Sigmoid colon (tissue), 4 donors: ENCODE measurements at regions not wholly inside any gene's neighbourhood (a gene's known extent, or its start where the extent isn't known, plus 50 kb on each side); places are given as distances from the start of the nearest gene placed in this dataset.

ENCODE experiments used
- POLR2A ChIP-seq, 2 donors: fragments of 450-650 bp; IDR thresholded peaks; one replicate each; pipeline ENCODE4 v1.6.1; 2016; ENCODE audit warnings: antibody characterized with exemption in 2 of 2, mild to moderate bottlenecking in 2 of 2, moderate library complexity in 2 of 2
- POLR2AphosphoS5 ChIP-seq, 4 donors: sonication (generic); formaldehyde crosslinking; IDR thresholded peaks; one replicate each; pipeline ENCODE4 v1.6.1; 2017; ENCODE audit warnings: antibody characterized with exemption in 4 of 4

DNA sequence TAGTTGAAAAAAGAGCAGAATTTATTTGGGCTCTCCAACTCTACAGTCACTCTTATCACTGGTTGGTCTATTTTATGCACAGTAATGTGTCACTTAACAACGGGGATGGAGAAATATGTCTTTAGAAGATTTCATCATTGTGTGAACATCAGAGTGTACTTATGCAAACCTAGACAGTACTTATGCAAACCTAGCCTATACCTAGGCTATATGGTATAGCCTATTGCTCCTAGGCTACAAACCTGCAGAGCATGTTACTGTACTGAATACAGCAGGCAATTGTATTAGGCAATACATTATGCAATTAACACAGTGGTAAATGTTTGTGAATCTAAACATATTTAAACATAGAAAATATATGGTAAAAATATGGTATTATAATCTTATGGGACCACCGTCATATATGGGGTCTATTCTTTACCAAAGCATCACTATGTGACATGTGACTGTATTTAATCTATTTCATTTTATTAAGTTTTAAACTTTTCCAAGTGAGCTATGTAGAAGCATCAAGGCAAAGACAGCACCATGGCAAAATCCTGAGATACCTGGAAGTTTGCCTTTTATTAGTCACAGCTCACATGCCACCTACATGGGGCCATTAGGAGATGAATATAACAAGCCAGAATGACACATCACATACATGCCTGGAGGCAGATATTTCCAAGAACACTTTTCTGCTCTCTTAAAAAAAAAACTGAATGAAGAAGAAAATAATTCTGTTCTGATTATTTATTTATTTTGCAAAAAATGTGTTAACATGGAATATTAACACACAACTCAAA is 537.4 kb downstream of the TUSC7 start:
- TF ChIP-seq POLR2A (IDR thresholded peaks at IDR 0.05) (no peak), POLR2AphosphoS5 (IDR thresholded peaks at IDR 0.05) (no peak)
